HT-29 (cell line): ENCODE measurements at regions not wholly inside any gene's neighbourhood (a gene's known extent, or its start where the extent isn't known, plus 50 kb on each side); places are given as distances from the start of the nearest gene placed in this dataset.

Experiments
- DNase-seq: peaks from one replicate; pipeline ENCODE4 v3.0.0-alpha.2; 2015; ENCODE audit warnings: low spot score

DNA sequence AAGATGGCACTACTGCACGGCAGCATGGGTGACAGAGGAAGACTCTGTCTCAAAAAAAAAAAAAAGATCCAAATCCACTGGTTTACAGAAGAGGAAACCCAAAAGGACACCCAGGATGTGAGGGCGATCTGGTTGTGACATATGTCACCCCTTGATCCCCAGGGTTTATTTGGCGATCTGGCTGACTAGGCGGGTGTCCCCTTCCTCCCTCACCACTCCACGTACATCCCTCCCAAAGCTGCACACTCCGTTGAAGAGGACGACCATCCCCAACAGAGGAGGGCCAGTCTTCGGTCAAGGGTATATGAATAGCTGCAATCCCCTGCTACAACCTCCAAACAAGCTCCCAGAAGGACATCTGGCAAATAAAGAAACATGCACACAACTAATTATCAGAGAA, 111.6 kb downstream of the HTR5A start:
- no peak for DNase-seq

DNA sequence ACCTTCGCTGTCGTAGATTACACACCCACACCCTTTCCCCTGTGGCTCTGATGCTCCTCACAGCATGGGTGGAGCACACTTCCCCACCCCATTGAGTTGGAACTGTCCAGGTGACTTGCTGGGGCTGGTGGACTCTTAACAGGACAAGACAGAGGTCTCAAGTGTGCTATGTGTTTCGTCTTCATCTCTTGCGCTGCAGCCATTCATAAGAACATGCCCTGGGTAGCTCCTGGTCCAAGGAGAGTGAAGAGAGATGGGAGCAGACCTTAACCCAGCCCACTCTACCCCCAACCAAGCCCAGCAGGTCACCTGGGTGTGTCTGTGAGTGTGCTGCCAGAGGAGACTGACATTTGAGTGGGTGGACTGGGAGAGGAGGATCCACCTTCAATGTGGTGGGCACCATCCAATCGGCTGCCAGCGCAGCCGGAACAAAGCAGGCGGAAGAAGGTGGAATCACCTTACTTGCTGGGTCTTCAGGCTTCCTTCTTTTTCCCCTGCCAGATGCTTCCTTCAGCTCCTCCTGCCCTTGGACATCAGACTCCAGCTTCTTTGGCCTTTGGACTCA, 112.4 kb downstream of the HTR5A start:
- no peak for DNase-seq

GRCh38 chr7:155183655-155184054, 113.5 kb downstream of the HTR5A start:
- DNase-seq = no peak

GRCh38 chr7:155184923-155185322, 112.8 kb upstream of the INSIG1 start:
- DNase-seq = no peak

DNA sequence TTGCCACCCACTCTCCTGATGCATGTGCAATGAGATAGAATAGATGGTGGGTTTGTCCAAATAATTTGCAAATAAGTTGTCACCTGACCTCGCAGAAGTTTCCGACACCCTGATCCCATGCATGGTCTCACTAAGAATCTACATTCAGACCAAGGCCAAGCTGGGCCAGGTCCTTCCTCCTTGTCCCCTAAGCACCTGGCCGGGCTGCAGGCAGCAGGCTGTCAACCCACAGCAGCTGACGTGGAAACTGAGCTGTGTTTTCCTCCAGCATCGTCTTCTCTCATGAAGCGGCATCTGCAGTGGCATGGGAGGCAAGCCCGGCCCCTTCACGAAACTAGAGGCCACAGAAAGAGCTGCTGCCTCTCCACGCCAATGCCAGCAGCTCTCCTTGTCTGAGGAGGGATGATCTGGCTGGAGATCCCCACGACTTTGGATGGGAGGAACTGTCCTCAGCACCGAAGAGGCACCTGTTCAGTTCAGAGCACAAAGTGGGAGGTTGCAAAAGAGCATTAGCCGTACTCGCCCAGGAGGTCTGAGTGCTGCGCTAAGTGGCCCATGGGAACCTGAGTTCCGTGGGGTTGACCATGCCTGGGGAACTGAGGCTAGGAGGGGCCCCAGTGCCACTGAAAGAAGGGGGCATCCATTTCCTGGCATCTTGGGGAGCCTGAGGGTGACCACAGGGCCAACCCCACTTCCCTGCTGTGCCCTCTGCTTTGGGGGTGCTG, 110.5 kb upstream of the INSIG1 start:
- DNase-seq = no peak

DNA sequence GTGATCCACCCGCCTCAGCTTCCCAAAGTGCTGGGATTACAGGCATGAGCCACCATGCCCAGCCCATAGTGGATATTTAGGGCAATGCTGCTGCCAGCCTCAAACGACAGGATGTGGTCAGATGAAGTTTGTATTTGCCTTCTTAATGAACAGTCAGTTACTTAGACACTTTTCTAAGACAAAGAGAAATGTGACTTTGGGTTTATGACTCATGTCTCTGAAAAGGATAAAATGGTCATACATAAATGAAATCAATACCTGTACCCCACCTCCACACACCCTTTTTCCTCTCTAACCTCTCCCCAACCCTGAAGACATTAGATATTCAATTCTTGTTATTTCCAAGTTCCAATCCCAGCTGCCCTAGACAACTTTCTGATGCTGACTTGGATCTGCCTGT, 109.3 kb upstream of the INSIG1 start:
- no peak for DNase-seq

- DNase-seq = no peak
These were observed 108.7 kb upstream of the INSIG1 start for GRCh38 chr7:155188821-155189581.

DNA sequence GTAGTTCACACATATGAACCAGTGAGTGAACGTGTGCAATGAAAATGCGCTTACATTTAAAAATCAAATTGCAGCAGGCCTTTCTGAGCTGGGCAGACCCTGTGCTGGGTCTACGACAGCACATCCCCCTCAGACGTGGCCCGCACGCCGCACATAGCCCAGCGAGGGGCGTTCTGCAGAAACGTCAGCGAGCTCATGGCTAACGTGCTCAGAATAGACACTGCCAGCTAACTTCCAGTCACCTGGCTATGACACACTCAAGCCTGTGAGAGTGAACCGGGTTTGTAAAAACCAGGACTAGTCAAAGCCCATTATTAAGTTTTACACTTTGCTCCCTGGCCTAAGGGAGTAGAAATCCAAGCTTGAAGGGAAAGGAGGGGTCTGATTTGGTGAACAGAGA, 108.1 kb upstream of the INSIG1 start:
- DNase-seq = no peak

DNA sequence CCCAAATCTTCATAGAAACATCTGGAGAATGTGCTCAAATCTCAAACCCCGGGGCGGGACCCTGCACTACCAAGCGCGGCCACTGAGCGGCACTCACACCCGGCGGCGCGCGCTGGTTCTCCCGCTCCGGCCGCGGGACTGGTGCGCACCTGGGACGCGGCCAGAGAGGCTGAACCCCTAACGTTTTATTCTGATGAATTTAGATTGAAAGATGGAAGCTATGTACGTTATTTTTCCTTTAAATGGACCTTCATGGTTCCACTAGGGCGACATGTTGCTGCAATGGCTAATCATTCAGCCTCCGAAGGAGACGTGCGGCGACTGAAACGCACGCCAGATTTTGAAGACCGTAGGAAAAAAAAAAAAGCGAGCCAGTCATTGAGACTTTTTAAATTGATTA, 107.0 kb upstream of the INSIG1 start:
- DNase-seq = peak; percentile 52

DNA sequence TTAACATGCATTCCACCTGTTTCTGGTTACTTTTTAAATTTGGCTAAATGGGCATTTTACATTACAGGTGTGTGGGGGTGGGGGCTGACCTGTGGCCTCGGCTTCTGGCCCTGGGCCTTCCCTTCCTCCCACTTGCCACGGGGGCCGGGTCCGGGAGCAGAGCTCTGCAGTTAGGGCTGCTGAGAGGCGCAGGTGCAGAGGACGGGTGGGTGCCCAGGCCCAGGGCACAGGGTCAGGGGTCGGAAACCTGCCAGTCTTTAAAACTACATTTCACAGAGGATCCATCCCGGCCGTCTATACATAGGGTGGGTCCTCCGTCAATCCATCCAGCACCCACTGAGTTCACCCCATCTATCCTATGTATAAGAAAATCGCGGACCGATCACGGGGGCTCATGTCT, 106.5 kb upstream of the INSIG1 start:
- no peak for DNase-seq

GRCh38 chr7:155191901-155192478, 105.7 kb upstream of the INSIG1 start:
- DNase-seq = no peak

GRCh38 chr7:155192961-155193640, 104.6 kb upstream of the INSIG1 start:
- no peak for DNase-seq

- DNase-seq = no peak
These were observed 104.0 kb upstream of the INSIG1 start for GRCh38 chr7:155193716-155194115.

GRCh38 chr7:155194382-155195140, 103.1 kb upstream of the INSIG1 start:
- DNase-seq = no peak

- DNase-seq = no peak
These were observed 101.6 kb upstream of the INSIG1 start for GRCh38 chr7:155195939-155196523.

GRCh38 chr7:155198196-155198892, 99.3 kb upstream of the INSIG1 start:
- no peak for DNase-seq

DNA sequence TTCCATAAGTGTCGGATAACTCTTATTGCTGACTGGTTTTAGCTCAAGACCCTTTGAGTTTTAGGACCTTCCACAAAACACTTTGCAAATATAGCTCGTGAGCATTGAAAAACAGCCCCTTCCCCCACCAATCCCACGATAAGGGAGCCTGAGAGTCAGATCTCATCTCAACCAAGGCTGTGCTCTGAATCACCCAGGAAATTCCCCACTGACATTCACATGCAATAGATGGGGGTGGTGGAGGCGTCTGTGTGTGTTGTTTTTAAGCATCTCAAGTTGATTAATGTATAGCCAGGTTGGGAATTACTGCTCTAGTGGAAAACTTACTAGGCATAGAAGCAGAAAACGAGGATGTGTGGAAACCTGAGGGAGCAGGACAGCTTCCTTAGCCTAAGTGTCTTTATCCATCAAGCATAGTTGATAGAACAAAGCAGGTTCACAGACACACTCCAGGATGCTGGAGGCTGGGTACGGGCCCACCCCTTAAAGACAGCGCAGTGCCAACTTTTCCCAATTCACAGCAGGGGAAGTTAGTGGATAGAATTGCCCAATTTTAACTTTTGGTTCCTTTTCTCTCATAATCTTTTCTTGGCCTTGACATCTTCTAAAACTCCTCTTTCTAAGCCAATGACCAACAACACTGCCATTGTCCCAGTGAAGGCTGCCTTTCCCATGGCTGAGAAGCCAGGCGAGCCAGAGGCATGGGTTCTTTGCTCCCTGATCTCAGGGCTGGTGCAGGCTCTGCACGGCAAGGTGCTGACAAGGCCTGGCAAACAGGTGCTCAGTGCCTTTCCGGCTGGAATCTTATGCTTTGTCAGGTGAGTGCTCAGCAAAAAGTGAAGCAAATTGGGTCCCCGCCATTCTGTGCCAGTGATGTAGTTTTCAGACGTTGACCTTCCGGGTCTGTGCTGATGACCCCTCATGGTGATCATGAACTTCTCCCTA, 98.5 kb upstream of the INSIG1 start:
- no peak for DNase-seq

- no peak for DNase-seq
These were observed 96.2 kb upstream of the INSIG1 start for GRCh38 chr7:155201325-155202087.
